Breast epithelium (tissue), 4 donors: ENCODE measurements at regions not wholly inside any gene's neighbourhood (a gene's known extent, or its start where the extent isn't known, plus 50 kb on each side); places are given as distances from the start of the nearest gene placed in this dataset.
"Not testable (repeated sequence)": the region's sequence is repeated elsewhere in the genome, so short reads cannot be mapped to it uniquely, and the experiment has no call there.

ENCODE experiments used
- DNase-seq, 2 donors: peaks; one replicate each; pipeline ENCODE4 v3.0.0-alpha.2; 2019; ENCODE audit warnings: low spot score in 2 of 2
- H3K27ac ChIP-seq, 2 donors: fragments of 200-600 bp; sonication (generic) in 1 of 2; one replicate each; pipeline ENCODE4 v1.5.1; 2016 to 2019; ENCODE audit warnings: mild to moderate bottlenecking in 1 of 2
- H3K27me3 ChIP-seq, 2 donors: fragments of 200-600 bp; sonication (generic) in 1 of 2; one replicate each; pipeline versions ENCODE4 v1.5.1 to v1.6.0; 2017 to 2019; ENCODE audit warnings: control low read depth in 1 of 2, mild to moderate bottlenecking in 1 of 2
- H3K36me3 ChIP-seq: fragments of 200-600 bp; one replicate; pipeline ENCODE4 v1.5.1; 2019
- H3K4me1 ChIP-seq, 2 donors: fragments of 200-600 bp; sonication (generic); one replicate each; pipeline ENCODE4 v1.5.1; 2016 to 2019; ENCODE audit warnings: control low read depth in 1 of 2
- H3K4me3 ChIP-seq, 3 donors: fragments of 200-600 bp; sonication (generic); 1 replicate in 2 of 3; 2 replicates in 1 of 3; pipeline ENCODE4 v1.5.1; 2016 to 2019; ENCODE audit warnings: mild to moderate bottlenecking in 3 of 3, moderate library complexity in 2 of 3
- H3K9me3 ChIP-seq, 2 donors: fragments of 200-600 bp; sonication (generic) in 1 of 2; one replicate each; pipeline ENCODE4 v1.5.1; 2016 to 2019; ENCODE audit warnings: control low read depth in 1 of 2
- POLR2A ChIP-seq: fragments of 450-650 bp; IDR thresholded peaks from one replicate; pipeline ENCODE4 v1.6.1; 2016; ENCODE audit warnings: antibody characterized with exemption, mild to moderate bottlenecking, moderate library complexity
- POLR2AphosphoS5 ChIP-seq, 3 donors: sonication (generic); formaldehyde crosslinking; IDR thresholded peaks; one replicate each; pipeline ENCODE4 v1.6.1; 2017; ENCODE audit warnings: antibody characterized with exemption in 3 of 3
- intact Hi-C: fragments of 100-400 bp; cut with DNase I; formaldehyde crosslinking; loops from one replicate; pipeline ENCODE4 v1.15.1; 2023; ENCODE audit warnings: low total_unique reads
- TF ChIP-seq, protein P1 (sequence below), 3 donors: fragments of 450-650 bp; IDR thresholded peaks; one replicate each; pipeline ENCODE4 v1.5.1; 2016 to 2017; ENCODE audit warnings: antibody characterized with exemption in 3 of 3, mild to moderate bottlenecking in 3 of 3, moderate library complexity in 3 of 3

DNA sequence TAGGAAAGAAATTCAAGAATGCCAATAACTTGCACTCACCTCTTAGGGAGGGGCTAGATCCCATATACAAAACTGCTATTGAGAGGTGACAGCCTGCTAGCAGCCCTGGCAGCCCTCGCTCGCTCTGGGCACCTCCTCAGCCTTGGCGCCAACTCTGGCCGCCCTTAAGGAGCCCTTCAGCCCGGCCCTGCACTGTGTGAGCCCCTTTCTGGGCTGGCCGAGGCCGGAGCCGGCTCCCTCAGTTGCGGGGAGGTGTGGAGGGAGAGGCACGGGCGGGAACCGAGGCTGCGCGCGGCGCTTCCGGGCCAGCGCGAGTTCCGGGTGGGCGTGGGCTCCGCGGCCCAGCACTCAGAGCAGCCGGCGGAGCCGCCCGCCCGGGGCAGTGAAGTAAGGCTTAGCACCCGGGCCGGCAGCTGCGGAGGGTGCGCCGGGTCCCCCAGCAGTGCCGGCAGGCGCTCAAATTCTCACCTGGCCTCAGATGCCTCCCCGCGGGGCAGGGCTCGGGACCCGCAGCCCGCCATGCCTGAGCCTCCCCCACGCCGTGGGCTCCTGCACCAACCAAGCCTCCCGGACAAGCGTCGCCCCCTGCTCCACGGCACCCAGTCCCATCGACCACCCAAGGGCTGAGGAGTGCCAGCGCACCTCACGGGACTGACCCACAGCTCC is 329.9 kb downstream of the FAM181B start:
- H3K27me3 ChIP-seq, result no peaks in the 10 kb centered on the region
- no peak overlapping the region for H3K27ac ChIP-seq
- no peaks in the 10 kb centered on the region for H3K9me3 ChIP-seq
- TF ChIP-seq POLR2AphosphoS5 (IDR thresholded peaks at IDR 0.05) (no peak), POLR2A (no peak)
- TF ChIP-seq, protein P1, sequence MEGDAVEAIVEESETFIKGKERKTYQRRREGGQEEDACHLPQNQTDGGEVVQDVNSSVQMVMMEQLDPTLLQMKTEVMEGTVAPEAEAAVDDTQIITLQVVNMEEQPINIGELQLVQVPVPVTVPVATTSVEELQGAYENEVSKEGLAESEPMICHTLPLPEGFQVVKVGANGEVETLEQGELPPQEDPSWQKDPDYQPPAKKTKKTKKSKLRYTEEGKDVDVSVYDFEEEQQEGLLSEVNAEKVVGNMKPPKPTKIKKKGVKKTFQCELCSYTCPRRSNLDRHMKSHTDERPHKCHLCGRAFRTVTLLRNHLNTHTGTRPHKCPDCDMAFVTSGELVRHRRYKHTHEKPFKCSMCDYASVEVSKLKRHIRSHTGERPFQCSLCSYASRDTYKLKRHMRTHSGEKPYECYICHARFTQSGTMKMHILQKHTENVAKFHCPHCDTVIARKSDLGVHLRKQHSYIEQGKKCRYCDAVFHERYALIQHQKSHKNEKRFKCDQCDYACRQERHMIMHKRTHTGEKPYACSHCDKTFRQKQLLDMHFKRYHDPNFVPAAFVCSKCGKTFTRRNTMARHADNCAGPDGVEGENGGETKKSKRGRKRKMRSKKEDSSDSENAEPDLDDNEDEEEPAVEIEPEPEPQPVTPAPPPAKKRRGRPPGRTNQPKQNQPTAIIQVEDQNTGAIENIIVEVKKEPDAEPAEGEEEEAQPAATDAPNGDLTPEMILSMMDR (IDR thresholded peaks at IDR 0.05), result no peak
- no peaks in the 10 kb centered on the region for H3K36me3 ChIP-seq
- no peaks in the 10 kb centered on the region for H3K4me1 ChIP-seq
- DNase-seq, result no peak
- intact Hi-C loops, result no loop called here
- H3K4me3 ChIP-seq, result no peak overlapping the region

DNA sequence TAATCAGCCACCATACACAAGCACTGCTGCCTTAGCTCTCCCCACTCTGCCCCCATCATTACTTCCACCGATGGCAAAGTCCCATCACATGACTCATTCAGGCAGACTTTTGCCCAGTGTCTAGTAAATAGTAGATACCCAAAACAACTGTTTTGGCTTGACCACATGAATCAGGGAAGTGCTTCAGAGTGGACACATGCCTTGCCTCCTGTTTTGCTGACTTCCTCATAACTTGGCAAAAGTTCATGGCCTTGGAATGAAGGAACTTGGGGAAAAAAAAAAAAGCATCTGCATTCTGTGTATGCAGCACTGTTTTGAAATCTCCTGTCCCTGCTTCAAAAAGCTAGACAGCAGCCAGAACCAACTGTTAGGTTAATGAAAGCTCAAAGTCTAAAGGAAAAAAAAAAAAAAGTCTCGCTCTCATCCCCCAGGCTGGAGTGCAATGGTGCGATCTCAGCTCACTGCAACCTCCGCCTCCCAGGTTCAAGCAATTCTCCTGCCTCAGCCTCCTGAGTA is 335.3 kb downstream of the FAM181B start:
- Histone ChIP-seq H3K4me3 (no peak overlapping the region), H3K27ac (no peak overlapping the region), H3K9me3 (no peaks in the 10 kb centered on the region), H3K4me1 (no peaks in the 10 kb centered on the region), H3K27me3 (no peaks in the 10 kb centered on the region), H3K36me3 (no peaks in the 10 kb centered on the region)
- DNase-seq, result no peak
- intact Hi-C loops, result no loop called here
- TF ChIP-seq, protein P1 (IDR thresholded peaks at IDR 0.05), result no peak
- TF ChIP-seq POLR2A (no peak), POLR2AphosphoS5 (IDR thresholded peaks at IDR 0.05) (no peak)

DNA sequence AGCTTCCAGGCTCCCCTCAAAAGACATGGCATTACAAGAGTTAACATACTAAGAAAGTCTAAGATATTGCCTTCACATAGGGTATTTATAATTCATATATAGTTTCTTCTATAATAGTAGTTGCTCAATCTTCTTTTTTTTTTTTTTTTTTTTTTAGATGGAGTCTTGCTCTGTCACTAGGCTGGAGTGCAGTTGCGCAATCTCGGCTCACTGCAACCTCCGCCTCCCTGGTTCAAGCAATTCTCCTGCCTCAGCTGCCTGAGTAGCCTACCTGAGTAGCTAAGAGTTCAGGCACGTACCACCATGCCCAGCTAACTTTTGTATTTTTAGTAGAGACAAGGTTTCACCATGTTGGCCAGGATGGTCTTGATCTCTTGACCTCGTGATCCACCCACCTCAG is 337.0 kb downstream of the FAM181B start:
- intact Hi-C loops, H3K4me1 ChIP-seq, DNase-seq: not testable (repeated sequence)

DNA sequence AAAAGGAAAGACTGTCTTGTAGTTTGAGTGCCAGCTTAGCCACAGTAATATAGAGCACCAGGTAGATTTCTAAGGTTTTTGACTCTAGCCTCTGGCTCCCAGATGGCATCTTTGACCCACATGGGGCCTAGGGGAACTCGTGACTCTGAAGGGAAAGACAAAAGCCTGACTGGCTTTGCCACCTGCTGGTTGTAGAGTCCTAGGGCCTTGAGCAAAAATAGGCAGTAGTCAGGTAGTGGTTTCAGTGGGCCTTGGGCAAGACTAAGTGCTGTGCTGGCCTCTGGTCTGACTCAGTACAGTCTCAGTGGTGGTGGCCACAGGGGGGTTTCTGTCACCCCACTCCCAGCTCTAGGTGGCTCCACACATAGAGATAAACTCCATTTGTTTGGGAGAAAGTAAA is 349.4 kb downstream of the FAM181B start:
- TF ChIP-seq POLR2AphosphoS5 (IDR thresholded peaks at IDR 0.05), result no peak
- TF ChIP-seq, protein P1 (IDR thresholded peaks at IDR 0.05), result no peak
- TF ChIP-seq POLR2A, result no peak
- no peaks in the 10 kb centered on the region for H3K27me3 ChIP-seq
- H3K36me3 ChIP-seq, result no peaks in the 10 kb centered on the region
- H3K4me3 ChIP-seq, result no peak overlapping the region
- DNase-seq, result no peak
- no peak overlapping the region for H3K27ac ChIP-seq
- intact Hi-C loops, result no loop called here
- no peaks in the 10 kb centered on the region for H3K4me1 ChIP-seq
- no peaks in the 10 kb centered on the region for H3K9me3 ChIP-seq

More for the DNA sequence above, 337.0 kb downstream of the FAM181B start:
- H3K27me3 ChIP-seq, H3K36me3 ChIP-seq, H3K27ac ChIP-seq, H3K9me3 ChIP-seq, H3K4me3 ChIP-seq: not testable (repeated sequence)

DNA sequence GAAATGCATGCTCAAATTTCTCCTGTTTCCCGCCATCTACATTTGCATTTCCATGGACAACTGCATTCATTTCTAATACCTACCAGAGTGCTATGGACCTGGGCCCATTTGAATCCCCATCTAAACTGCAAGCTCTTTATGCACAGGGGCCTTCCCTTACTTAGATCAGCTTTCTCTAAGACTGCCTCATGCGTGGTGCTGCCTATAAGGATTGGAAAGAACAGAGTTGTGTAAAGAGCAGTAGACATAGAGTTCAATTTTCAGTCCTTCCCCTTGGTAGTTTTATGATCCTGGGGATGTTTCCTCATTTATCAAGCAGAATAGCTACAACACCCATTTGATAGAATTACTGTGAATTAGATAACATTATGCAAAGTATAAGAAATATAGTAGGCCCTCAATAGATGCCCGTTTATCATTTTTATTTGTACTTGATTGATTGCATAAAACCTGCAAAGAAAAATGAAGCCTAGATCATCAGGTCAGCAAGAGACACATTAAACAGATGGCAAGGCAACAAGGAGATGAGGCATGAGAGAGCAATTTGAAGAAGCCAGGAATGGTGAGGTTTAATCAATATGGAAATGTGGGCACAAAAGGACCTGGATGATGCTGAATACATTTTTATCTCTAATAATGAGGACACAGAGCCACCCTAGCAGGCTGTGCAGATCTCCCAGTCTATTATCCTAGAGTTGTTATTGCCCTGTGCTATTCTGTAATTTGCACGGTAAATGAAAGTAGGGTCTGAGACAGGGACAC is 359.7 kb downstream of the FAM181B start:
- Histone ChIP-seq H3K4me1 (no peaks in the 10 kb centered on the region), H3K4me3 (no peak overlapping the region), H3K9me3 (no peaks in the 10 kb centered on the region), H3K27me3 (no peaks in the 10 kb centered on the region), H3K36me3 (no peaks in the 10 kb centered on the region), H3K27ac (no peak overlapping the region)
- intact Hi-C loops, result no loop called here
- TF ChIP-seq POLR2AphosphoS5 (IDR thresholded peaks at IDR 0.05) (no peak), POLR2A (no peak)
- TF ChIP-seq, protein P1 (IDR thresholded peaks at IDR 0.05), result no peak
- DNase-seq, result no peak
